Adipocyte (in vitro differentiated cells): ENCODE measurements at regions not wholly inside any gene's neighbourhood (a gene's known extent, or its start where the extent isn't known, plus 50 kb on each side); places are given as distances from the start of the nearest gene placed in this dataset.

ENCODE experiments used
- DNase-seq: peaks from one replicate; pipeline ENCODE4 v3.0.0-alpha.2; 2015; ENCODE audit warnings: low read depth
- H3K27me3 ChIP-seq: replicated peaks from 2 replicates; pipeline ENCODE4 v1.7.0; 2013; ENCODE audit warnings: mild to moderate bottlenecking, low read length, moderate library complexity; ENCODE audit not compliant: control insufficient read depth, insufficient read depth
- H3K36me3 ChIP-seq: 2 replicates; pipeline ENCODE4 v1.7.0; 2013; ENCODE audit warnings: low read length, mild to moderate bottlenecking, moderate library complexity; ENCODE audit not compliant: control insufficient read depth, insufficient read depth, severe bottlenecking
- H3K4me1 ChIP-seq: 2 replicates; pipeline ENCODE4 v1.7.0; 2013; ENCODE audit warnings: mild to moderate bottlenecking, low read length, moderate library complexity; ENCODE audit not compliant: control insufficient read depth, insufficient read depth
- H3K4me3 ChIP-seq: 2 replicates; pipeline ENCODE4 v1.7.0; 2013; ENCODE audit warnings: mild to moderate bottlenecking, low read length, moderate library complexity
- H3K9ac ChIP-seq: 2 replicates; pipeline ENCODE4 v1.7.0; 2013; ENCODE audit warnings: mild to moderate bottlenecking, low read length, moderate library complexity
- H3K9me3 ChIP-seq: 2 replicates; pipeline ENCODE4 v1.7.0; 2013; ENCODE audit warnings: mild to moderate bottlenecking, low read length, moderate library complexity; ENCODE audit not compliant: control insufficient read depth

DNA sequence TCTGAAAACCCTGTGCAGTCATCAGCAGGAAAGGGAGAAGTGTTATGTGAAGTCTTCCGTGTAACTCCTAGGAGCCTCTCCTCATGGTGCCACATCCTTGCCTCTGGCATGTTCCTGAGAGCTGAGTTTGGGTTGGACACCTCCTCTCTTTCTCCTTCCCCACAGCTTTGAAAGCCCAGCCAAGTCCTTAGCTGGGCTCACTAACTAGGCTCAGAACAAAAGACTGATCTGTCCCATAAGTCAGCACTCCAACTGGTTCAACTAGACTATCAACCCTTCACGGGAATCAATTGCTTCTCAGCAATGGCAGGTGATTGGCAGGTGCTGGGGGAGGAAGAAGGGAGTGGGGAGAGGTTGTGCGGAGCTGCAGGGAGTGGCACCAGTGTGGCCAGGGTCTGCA, 509.9 kb upstream of the B3GAT1 start:
- Histone ChIP-seq H3K9ac (no peak overlapping the region), H3K27me3 (peaks cover 9% of the 10 kb centered on the region), H3K4me3 (no peak overlapping the region), H3K36me3 (no peaks in the 10 kb centered on the region), H3K4me1 (no peaks in the 10 kb centered on the region), H3K9me3 (no peaks in the 10 kb centered on the region)
- DNase-seq: no peak

DNA sequence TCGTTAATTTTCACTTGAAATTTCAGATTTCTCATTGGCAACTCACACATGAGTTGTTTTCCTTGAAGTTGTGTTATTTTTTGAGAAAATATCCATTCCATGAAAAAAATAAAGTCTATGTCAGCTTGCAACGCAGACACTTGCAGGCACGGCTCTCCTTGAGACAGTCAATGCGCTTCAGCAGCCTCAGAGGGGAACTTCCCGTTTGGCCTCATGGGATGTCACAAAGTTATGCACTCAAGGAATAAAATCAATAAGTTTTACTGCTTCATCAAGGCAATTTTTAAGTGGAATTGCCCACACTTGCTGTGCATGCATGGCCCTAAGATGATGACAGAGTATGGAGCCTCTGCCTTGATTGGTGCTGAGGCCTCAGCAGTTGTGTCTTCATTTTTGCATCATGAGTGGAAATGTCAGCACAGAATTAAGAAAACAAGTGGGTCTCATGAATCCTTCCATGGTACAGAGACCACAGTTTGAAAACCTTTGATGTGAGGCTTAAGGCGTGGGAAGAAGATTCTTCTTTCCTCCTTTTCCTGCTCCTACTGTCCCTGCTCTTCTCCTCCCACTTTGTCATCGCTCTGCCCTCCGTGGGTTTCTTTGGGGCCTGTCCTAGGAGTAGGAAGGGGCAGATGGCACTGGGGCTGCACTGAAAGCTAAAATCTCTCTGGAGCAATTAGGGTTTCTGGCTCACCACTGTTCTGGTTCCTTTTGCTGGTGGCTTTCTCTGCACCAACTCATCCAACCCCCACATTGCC, 509.0 kb upstream of the B3GAT1 start:
- Histone ChIP-seq H3K9ac (no peak overlapping the region), H3K36me3 (no peaks in the 10 kb centered on the region), H3K27me3 (peaks cover 9% of the 10 kb centered on the region), H3K4me1 (no peaks in the 10 kb centered on the region), H3K4me3 (no peak overlapping the region), H3K9me3 (no peaks in the 10 kb centered on the region)
- DNase-seq: no peak

DNA sequence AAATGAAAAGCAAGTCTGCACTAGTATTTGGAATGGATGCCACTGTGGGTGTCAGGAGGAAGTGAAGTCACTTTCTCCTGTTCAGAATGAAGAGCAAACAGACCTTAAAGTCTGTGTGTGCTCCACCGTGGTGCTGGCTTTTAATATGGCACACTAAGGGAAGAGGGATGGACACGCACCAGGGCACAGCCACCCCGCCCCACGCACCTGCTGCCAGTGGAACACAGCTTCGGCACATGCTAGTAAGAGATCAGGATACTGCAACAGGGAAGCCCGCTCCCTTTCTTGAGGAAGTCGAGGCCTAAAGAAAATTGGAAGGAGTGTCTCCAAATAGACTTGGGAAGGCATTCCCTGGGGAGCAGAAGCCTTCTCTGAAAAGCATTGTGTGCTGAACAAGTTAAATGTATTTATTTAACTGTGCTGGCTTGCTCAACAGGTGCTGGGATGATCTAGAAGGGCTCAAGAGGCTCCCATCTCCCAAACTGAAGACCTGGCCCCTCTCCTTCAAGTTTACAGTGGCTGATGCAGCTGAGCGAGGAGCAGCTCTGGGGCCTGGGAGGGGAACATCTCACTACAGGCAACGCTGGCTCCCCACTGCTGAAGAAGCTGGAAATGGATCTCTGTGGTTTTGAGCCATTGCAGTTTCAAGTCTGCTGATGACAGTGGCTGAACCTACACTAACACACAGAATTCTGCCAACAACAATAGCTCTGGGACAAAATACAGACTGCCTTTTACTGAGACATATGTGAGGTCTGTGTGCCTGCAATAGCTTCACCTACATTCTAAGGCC, 504.6 kb upstream of the B3GAT1 start:
- Histone ChIP-seq H3K36me3 (no peaks in the 10 kb centered on the region), H3K27me3 (peaks cover 28% of the 10 kb centered on the region), H3K9ac (no peak overlapping the region), H3K9me3 (no peaks in the 10 kb centered on the region), H3K4me1 (no peaks in the 10 kb centered on the region), H3K4me3 (no peak overlapping the region)
- no peak for DNase-seq

DNA sequence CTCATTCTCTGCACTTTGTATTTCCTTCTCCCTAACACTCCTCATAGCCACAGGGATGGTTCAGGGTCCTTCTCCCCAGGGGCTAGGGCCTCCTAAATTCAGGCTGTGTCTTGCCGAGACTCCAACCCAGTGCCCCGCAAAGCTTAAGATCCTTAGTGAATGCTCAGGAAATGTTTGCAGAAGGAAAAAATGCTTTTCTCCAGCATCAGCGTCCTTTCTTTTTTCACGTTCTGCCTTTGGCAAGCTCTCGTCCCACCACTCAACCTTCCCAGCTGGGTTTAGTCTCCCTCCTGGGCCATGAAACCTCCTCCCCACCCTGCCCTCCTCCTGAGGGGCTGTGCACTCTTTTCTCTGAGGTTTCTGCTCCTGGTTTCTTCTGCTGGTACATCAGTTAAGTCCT, 503.8 kb upstream of the B3GAT1 start:
- Histone ChIP-seq H3K27me3 (peaks cover 32% of the 10 kb centered on the region), H3K9me3 (no peaks in the 10 kb centered on the region), H3K9ac (no peak overlapping the region), H3K4me1 (no peaks in the 10 kb centered on the region), H3K36me3 (no peaks in the 10 kb centered on the region), H3K4me3 (no peak overlapping the region)
- DNase-seq: no peak

- Histone ChIP-seq H3K4me3 (no peak overlapping the region), H3K36me3 (no peaks in the 10 kb centered on the region), H3K9ac (no peak overlapping the region), H3K27me3 (peaks cover 32% of the 10 kb centered on the region), H3K4me1 (no peaks in the 10 kb centered on the region), H3K9me3 (no peaks in the 10 kb centered on the region)
- no peak for DNase-seq
Observed at GRCh38 chr11:134915212-134915611, 503.2 kb upstream of the B3GAT1 start.

GRCh38 chr11:134913999-134914590, 502.1 kb upstream of the B3GAT1 start:
- DNase-seq: no peak
- H3K36me3 ChIP-seq: no peaks in the 10 kb centered on the region
- H3K9me3 ChIP-seq: no peaks in the 10 kb centered on the region
- H3K4me3 ChIP-seq: no peak overlapping the region
- peaks cover 28% of the 10 kb centered on the region for H3K27me3 ChIP-seq
- H3K9ac ChIP-seq: no peak overlapping the region
- H3K4me1 ChIP-seq: no peaks in the 10 kb centered on the region

DNA sequence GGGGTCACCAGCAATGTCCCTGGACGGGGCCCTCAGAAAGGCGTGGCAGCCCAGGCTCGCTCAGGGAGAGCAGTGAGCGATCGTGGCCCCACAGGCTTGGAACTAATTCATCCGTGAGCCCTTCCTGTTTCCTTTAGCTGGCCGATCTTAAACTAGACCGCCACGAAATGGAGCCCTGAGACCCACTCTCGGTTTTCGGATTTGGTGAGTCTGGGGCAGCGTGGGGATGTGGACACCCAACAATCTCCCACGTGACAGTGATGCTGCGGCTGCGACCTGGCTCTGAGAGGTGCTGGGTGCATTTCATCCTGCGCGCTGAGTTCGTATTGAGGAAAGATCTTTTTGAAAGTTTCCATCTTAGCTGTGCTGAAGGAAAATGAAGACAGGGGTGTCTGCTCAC, 501.3 kb upstream of the B3GAT1 start:
- Histone ChIP-seq H3K9ac (no peak overlapping the region), H3K9me3 (no peaks in the 10 kb centered on the region), H3K27me3 (peaks cover 32% of the 10 kb centered on the region), H3K36me3 (no peaks in the 10 kb centered on the region), H3K4me3 (no peak overlapping the region), H3K4me1 (no peaks in the 10 kb centered on the region)
- no peak for DNase-seq

- H3K9ac ChIP-seq: no peak overlapping the region
Observed at GRCh38 chr11:134911514-134912180, 499.6 kb upstream of the B3GAT1 start.

GRCh38 chr11:134908583-134908982, 496.5 kb upstream of the B3GAT1 start:
- no peak for DNase-seq
- Histone ChIP-seq H3K4me1 (peaks cover 13% of the 10 kb centered on the region), H3K4me3 (no peak overlapping the region), H3K36me3 (no peaks in the 10 kb centered on the region), H3K27me3 (peaks cover 33% of the 10 kb centered on the region), H3K9me3 (no peaks in the 10 kb centered on the region), H3K9ac (no peak overlapping the region)

More at GRCh38 chr11:134911514-134912180, 499.6 kb upstream of the B3GAT1 start:
- no peaks in the 10 kb centered on the region for H3K9me3 ChIP-seq
- H3K4me3 ChIP-seq: no peak overlapping the region
- peaks cover 33% of the 10 kb centered on the region for H3K27me3 ChIP-seq
- no peak for DNase-seq
- H3K36me3 ChIP-seq: no peaks in the 10 kb centered on the region
- no peaks in the 10 kb centered on the region for H3K4me1 ChIP-seq

GRCh38 chr11:134907636-134908035, 495.6 kb upstream of the B3GAT1 start:
- Histone ChIP-seq H3K9ac (no peak overlapping the region), H3K4me1 (peaks cover 13% of the 10 kb centered on the region), H3K27me3 (peaks cover 30% of the 10 kb centered on the region), H3K9me3 (no peaks in the 10 kb centered on the region), H3K36me3 (no peaks in the 10 kb centered on the region), H3K4me3 (no peak overlapping the region)
- no peak for DNase-seq

DNA sequence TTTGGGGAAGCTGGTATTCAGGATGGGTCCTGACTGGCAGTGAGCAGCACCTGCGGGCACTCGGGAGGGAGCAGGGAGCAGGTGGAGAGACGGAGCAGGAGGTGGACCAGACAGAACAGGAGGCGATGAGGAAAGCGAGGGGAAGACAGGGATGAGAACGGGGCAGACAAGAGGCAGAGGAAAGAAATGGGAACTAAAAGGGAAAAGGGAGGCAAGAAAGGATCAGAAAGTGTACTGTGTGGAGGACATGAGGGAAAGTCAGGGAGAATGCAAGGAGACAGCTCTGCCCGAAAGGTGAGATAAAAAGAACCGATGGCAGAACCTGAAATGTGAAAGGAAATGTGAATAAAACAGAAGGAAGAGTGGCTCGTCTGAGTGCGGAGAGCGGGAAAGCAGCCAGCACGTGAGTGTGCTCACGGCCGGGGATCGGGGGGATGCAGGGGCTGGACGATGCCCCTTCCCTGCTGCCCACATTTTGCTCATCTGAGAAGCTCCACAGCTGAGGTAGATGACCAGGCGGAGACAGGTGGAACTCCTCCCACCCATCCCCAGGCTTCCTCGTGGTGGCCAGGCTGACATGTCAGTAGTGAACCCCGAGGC, 494.4 kb upstream of the B3GAT1 start:
- no peak for DNase-seq
- Histone ChIP-seq H3K4me3 (no peak overlapping the region), H3K9ac (no peak overlapping the region), H3K4me1 (peaks cover 13% of the 10 kb centered on the region), H3K27me3 (peaks cover 19% of the 10 kb centered on the region), H3K9me3 (no peaks in the 10 kb centered on the region), H3K36me3 (no peaks in the 10 kb centered on the region)
